Psoas muscle (tissue), 7 donors: ENCODE measurements at regions not wholly inside any gene's neighbourhood (a gene's known extent, or its start where the extent isn't known, plus 50 kb on each side); places are given as distances from the start of the nearest gene placed in this dataset.
"Not testable (repeated sequence)": the region's sequence is repeated elsewhere in the genome, so short reads cannot be mapped to it uniquely, and the experiment has no call there.

Experiments
- ATAC-seq, 4 donors: fragments of 200-7000 bp; cut with Tn5 transposase; one replicate each; pipeline ENCODE4 v1.9.1; 2020; ENCODE audit warnings: moderate library complexity in 3 of 4, mild to moderate bottlenecking in 2 of 4
- DNase-seq, 2 donors: peaks; one replicate each; pipeline ENCODE4 v3.0.0-alpha.2; 2020
- H3K27ac ChIP-seq: fragments of 200-600 bp; one replicate; pipeline ENCODE4 v1.8.0; 2022
- H3K27me3 ChIP-seq, 3 donors: fragments of 200-600 bp in 1 of 3; one replicate each; pipeline versions ENCODE4 v1.6.1 to v1.8.0; 2013 to 2022; ENCODE audit warnings: low read length in 2 of 3, mild to moderate bottlenecking in 2 of 3, moderate library complexity in 1 of 3; ENCODE audit not compliant: insufficient read depth in 3 of 3
- H3K36me3 ChIP-seq, 2 donors: fragments of 200-600 bp in 1 of 2; one replicate each; pipeline versions ENCODE4 v1.6.1 to v1.8.0; 2013 to 2022; ENCODE audit warnings: low read depth in 1 of 2, mild to moderate bottlenecking in 1 of 2, moderate library complexity in 1 of 2; ENCODE audit not compliant: insufficient read depth in 1 of 2
- H3K4me1 ChIP-seq: fragments of 200-600 bp; one replicate; pipeline ENCODE4 v1.8.0; 2022
- H3K4me3 ChIP-seq: fragments of 200-600 bp; one replicate; pipeline ENCODE4 v1.8.0; 2022; ENCODE audit warnings: mild to moderate bottlenecking
- H3K9me3 ChIP-seq: fragments of 200-600 bp; one replicate; pipeline ENCODE4 v1.8.0; 2022
- CTCF ChIP-seq: fragments of 200-600 bp; IDR thresholded peaks from one replicate; pipeline ENCODE4 v1.8.0; 2022; ENCODE audit warnings: antibody characterized with exemption
- WGBS, 3 donors: extraction: QIAGEN DNeasy Blood & Tissue Kit; methylation state at CpG; one replicate each; pipeline versions ENCODE4 v1.1.6 to v1.1.7; 2013; 5-methylcytosine and 5-hydroxymethylcytosine counted together
- intact Hi-C, 2 donors: fragments of 100-400 bp; cut with DNase I; formaldehyde crosslinking; loops; one replicate each; pipeline versions ENCODE4 v1.11.0 to v1.14.2; 2022
- donor health status: healthy with polysubstance abuse.
- donor health status: DM: no; HTN: no; CAD: no; lungs with moderate emphysema.
- donor health status: Bipolar disorder and iron deficiency.
- donor health status: healthy.
- donor health status: DM: yes; HTN: yes; CAD: no.
- donor health status: DM: no; HTN: no; CAD: no.
- donor health status: DM: yes; HTN: yes; CAD: no.

- no peak for TF ChIP-seq CTCF
- Histone ChIP-seq H3K27ac (peak overlapping the region; percentile 14), H3K36me3 (no peaks in the 10 kb centered on the region), H3K27me3 (no peaks in the 10 kb centered on the region), H3K4me3 (no peak overlapping the region), H3K9me3 (no peaks in the 10 kb centered on the region), H3K4me1 (peaks cover 8% of the 10 kb centered on the region)
- ATAC-seq (peak; percentile 71 to 97 (median 94)), DNase-seq (peak; percentile 17 to 74)
- WGBS, 3 donors: 14 to 24% (median 22%) methylated on average over 5 of the region's 5 CpGs
- intact Hi-C loops: no loop called here
Observed at GRCh38 chr9:124164811-124165210, 92.9 kb upstream of the NEK6 start.

GRCh38 chr9:124174433-124174832 is 83.3 kb upstream of the NEK6 start:
- DNase-seq: no peak
- H3K27me3 ChIP-seq: no peaks in the 10 kb centered on the region
- intact Hi-C loops: no loop called here
- no peak for TF ChIP-seq CTCF
- H3K27ac ChIP-seq: no peak overlapping the region
- H3K9me3 ChIP-seq: no peaks in the 10 kb centered on the region
- no peak overlapping the region for H3K4me3 ChIP-seq
- 82 to 83% (median 83%) methylated on average over 5 of the region's 5 CpGs for WGBS, 3 donors
- H3K4me1 ChIP-seq: no peaks in the 10 kb centered on the region
- H3K36me3 ChIP-seq: no peaks in the 10 kb centered on the region
- no peak for ATAC-seq

- intact Hi-C loops: not testable (repeated sequence)
Observed at GRCh38 chr9:124177522-124177921, 80.2 kb upstream of the NEK6 start.

GRCh38 chr9:124179196-124180071 is 78.3 kb upstream of the NEK6 start:
- Histone ChIP-seq H3K36me3 (no peaks in the 10 kb centered on the region), H3K27ac (no peak overlapping the region), H3K27me3 (peaks cover 0 to 4% (median 0%) of the 10 kb centered on the region in 3 donors), H3K4me3 (no peak overlapping the region), H3K9me3 (no peaks in the 10 kb centered on the region), H3K4me1 (no peaks in the 10 kb centered on the region)
- intact Hi-C loops: no loop called here
- no peak for DNase-seq
- no peak for TF ChIP-seq CTCF
- WGBS, 3 donors: 86 to 90% (median 88%) methylated on average over 19 of the region's 19 CpGs
- no peak for ATAC-seq

More at GRCh38 chr9:124177522-124177921, 80.2 kb upstream of the NEK6 start:
- not testable (repeated sequence) for H3K4me1 ChIP-seq, DNase-seq, H3K9me3 ChIP-seq, H3K4me3 ChIP-seq, H3K27me3 ChIP-seq, H3K27ac ChIP-seq, H3K36me3 ChIP-seq, ATAC-seq
- WGBS, 3 donors: 97 to 98% (median 97%) methylated on average over 7 of the region's 7 CpGs

GRCh38 chr9:124180557-124180956 is 77.2 kb upstream of the NEK6 start:
- no peaks in the 10 kb centered on the region for H3K36me3 ChIP-seq
- TF ChIP-seq CTCF: no peak
- DNase-seq (peak in 1 of 2 donors; percentile 23), ATAC-seq (no peak)
- H3K27me3 ChIP-seq: peaks cover 0 to 4% (median 0%) of the 10 kb centered on the region in 3 donors
- intact Hi-C loops: no loop called here
- no peaks in the 10 kb centered on the region for H3K9me3 ChIP-seq
- no peak overlapping the region for H3K4me3 ChIP-seq
- no peak overlapping the region for H3K27ac ChIP-seq
- H3K4me1 ChIP-seq: no peaks in the 10 kb centered on the region
- 7 to 15% (median 12%) methylated on average over 7 of the region's 7 CpGs for WGBS, 3 donors
